ENCODE measurements at regions not wholly inside any gene's neighbourhood (a gene's known extent, or its start where the extent isn't known, plus 50 kb on each side); places are given as distances from the start of the nearest gene placed in this dataset.

DNA sequence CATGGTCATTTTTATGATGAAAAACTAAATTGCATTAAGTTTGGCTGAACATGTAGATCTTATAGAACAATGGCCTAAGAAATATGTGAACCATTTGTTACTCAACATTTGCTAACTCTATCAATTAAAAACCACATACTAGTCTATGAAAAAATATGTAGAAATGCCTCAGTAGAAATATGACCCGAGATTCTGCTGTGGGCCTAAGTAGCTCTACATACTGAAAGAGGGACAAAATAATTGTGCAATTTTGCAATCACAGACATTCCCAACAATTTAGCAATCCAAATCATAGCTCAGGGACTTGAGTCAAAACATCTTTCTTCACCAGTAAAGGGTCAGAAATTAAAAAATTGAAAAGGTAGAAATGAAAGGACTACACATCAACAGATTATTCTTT is 619.0 kb downstream of the FRK start:
- TF ChIP-seq KDM1A (IDR thresholded peaks at IDR 0.05; ENCODE audit: borderline replicate concordance, low read length) (no peak), POLR2A (IDR thresholded peaks at IDR 0.05; ENCODE audit: control extremely low read depth in 1 of 2, low read depth in 2 of 2, low read length in 2 of 2) (no peak), NRF1 (IDR thresholded peaks at IDR 0.05; ENCODE audit: low read depth, low read length) (no peak), CHD1 (IDR thresholded peaks at IDR 0.05; ENCODE audit: low read depth, low read length) (no peak), RAD21 (IDR thresholded peaks at IDR 0.05 in 1 of 2, conservative IDR thresholded peaks at IDR 0.05 in 1 of 2; ENCODE audit: low read depth in 2 of 2, low read length in 2 of 2) (no peak), POLR2AphosphoS5 (IDR thresholded peaks at IDR 0.05; ENCODE audit: low read depth, low read length) (no peak), TAF1 (IDR thresholded peaks at IDR 0.05; ENCODE audit: low read depth, low read length) (no peak), EP300 (IDR thresholded peaks at IDR 0.05; ENCODE audit: borderline replicate concordance in 1 of 2, low read depth in 2 of 2, low read length in 2 of 2) (no peak), CBX5 (IDR thresholded peaks at IDR 0.05; ENCODE audit: low read depth, low read length) (no peak), EZH2 (IDR thresholded peaks at IDR 0.05; ENCODE audit: low read depth, low read length, severe bottlenecking) (no peak), NANOG (IDR thresholded peaks at IDR 0.05; ENCODE audit: insufficient read depth, low read depth, low read length, poor library complexity, severe bottlenecking) (no peak), KDM4A (IDR thresholded peaks at IDR 0.05; ENCODE audit: low read depth, low read length, severe bottlenecking) (no peak)
- TF ChIP-seq, protein P1, sequence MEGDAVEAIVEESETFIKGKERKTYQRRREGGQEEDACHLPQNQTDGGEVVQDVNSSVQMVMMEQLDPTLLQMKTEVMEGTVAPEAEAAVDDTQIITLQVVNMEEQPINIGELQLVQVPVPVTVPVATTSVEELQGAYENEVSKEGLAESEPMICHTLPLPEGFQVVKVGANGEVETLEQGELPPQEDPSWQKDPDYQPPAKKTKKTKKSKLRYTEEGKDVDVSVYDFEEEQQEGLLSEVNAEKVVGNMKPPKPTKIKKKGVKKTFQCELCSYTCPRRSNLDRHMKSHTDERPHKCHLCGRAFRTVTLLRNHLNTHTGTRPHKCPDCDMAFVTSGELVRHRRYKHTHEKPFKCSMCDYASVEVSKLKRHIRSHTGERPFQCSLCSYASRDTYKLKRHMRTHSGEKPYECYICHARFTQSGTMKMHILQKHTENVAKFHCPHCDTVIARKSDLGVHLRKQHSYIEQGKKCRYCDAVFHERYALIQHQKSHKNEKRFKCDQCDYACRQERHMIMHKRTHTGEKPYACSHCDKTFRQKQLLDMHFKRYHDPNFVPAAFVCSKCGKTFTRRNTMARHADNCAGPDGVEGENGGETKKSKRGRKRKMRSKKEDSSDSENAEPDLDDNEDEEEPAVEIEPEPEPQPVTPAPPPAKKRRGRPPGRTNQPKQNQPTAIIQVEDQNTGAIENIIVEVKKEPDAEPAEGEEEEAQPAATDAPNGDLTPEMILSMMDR (IDR thresholded peaks at IDR 0.05; ENCODE audit: control extremely low read depth in 1 of 3, insufficient read depth in 1 of 3, low read depth in 1 of 3, low read length in 3 of 3) = no peak
- TF ChIP-seq, protein P2, sequence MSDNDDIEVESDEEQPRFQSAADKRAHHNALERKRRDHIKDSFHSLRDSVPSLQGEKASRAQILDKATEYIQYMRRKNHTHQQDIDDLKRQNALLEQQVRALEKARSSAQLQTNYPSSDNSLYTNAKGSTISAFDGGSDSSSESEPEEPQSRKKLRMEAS (IDR thresholded peaks at IDR 0.05) = no peak
